ENCODE measurements at regions not wholly inside any gene's neighbourhood (a gene's known extent, or its start where the extent isn't known, plus 50 kb on each side); places are given as distances from the start of the nearest gene placed in this dataset.

- Mint-ChIP-seq H3K36me3 (ENCODE audit: low read depth, unreplicated experiment) (no peaks in the 10 kb centered on the region), H3K9me3 (ENCODE audit: unreplicated experiment) (no peaks in the 10 kb centered on the region), H3K27me3 (ENCODE audit: unreplicated experiment) (no peaks in the 10 kb centered on the region), H3K27ac (ENCODE audit: unreplicated experiment) (no peak overlapping the region), H3K4me3 (ENCODE audit: unreplicated experiment) (no peak overlapping the region), H3K4me1 (ENCODE audit: unreplicated experiment) (no peaks in the 10 kb centered on the region)
- TF ChIP-seq CTCF (IDR thresholded peaks at IDR 0.05; ENCODE audit: unreplicated experiment) = no peak
- DNase-seq (ENCODE audit: low spot score) = no peak
Observed at GRCh38 chr1:55552636-55553035, 337.5 kb upstream of the USP24 start.

- DNase-seq (ENCODE audit: low spot score) = no peak
- Mint-ChIP-seq H3K4me3 (ENCODE audit: unreplicated experiment) (no peak overlapping the region), H3K36me3 (ENCODE audit: low read depth, unreplicated experiment) (no peaks in the 10 kb centered on the region), H3K9me3 (ENCODE audit: unreplicated experiment) (no peaks in the 10 kb centered on the region), H3K27me3 (ENCODE audit: unreplicated experiment) (no peaks in the 10 kb centered on the region), H3K27ac (ENCODE audit: unreplicated experiment) (no peak overlapping the region), H3K4me1 (ENCODE audit: unreplicated experiment) (no peaks in the 10 kb centered on the region)
- no peak for TF ChIP-seq CTCF (IDR thresholded peaks at IDR 0.05; ENCODE audit: unreplicated experiment)
Observed at GRCh38 chr1:55547405-55547804, 332.2 kb upstream of the USP24 start.

- Mint-ChIP-seq H3K27me3 (ENCODE audit: unreplicated experiment) (no peaks in the 10 kb centered on the region), H3K4me1 (ENCODE audit: unreplicated experiment) (no peaks in the 10 kb centered on the region), H3K4me3 (ENCODE audit: unreplicated experiment) (no peak overlapping the region), H3K27ac (ENCODE audit: unreplicated experiment) (no peak overlapping the region), H3K9me3 (ENCODE audit: unreplicated experiment) (no peaks in the 10 kb centered on the region), H3K36me3 (ENCODE audit: low read depth, unreplicated experiment) (no peaks in the 10 kb centered on the region)
- no peak for DNase-seq (ENCODE audit: low spot score)
- TF ChIP-seq CTCF (IDR thresholded peaks at IDR 0.05; ENCODE audit: unreplicated experiment) = no peak
Observed at GRCh38 chr1:55546553-55546952, 331.4 kb upstream of the USP24 start.

- Mint-ChIP-seq H3K4me1 (ENCODE audit: unreplicated experiment) (peaks cover 5% of the 10 kb centered on the region), H3K27ac (ENCODE audit: unreplicated experiment) (no peak overlapping the region), H3K4me3 (ENCODE audit: unreplicated experiment) (no peak overlapping the region), H3K9me3 (ENCODE audit: unreplicated experiment) (no peaks in the 10 kb centered on the region), H3K36me3 (ENCODE audit: low read depth, unreplicated experiment) (no peaks in the 10 kb centered on the region), H3K27me3 (ENCODE audit: unreplicated experiment) (no peaks in the 10 kb centered on the region)
- TF ChIP-seq CTCF (IDR thresholded peaks at IDR 0.05; ENCODE audit: unreplicated experiment) = no peak
- DNase-seq (ENCODE audit: low spot score) = no peak
Observed at GRCh38 chr1:55544826-55545225, 329.7 kb upstream of the USP24 start.

GRCh38 chr1:55542901-55543504 is 327.8 kb upstream of the USP24 start:
- TF ChIP-seq CTCF (IDR thresholded peaks at IDR 0.05; ENCODE audit: unreplicated experiment) = no peak
- Mint-ChIP-seq H3K4me3 (ENCODE audit: unreplicated experiment) (no peak overlapping the region), H3K27ac (ENCODE audit: unreplicated experiment) (no peak overlapping the region), H3K4me1 (ENCODE audit: unreplicated experiment) (peaks cover 5% of the 10 kb centered on the region), H3K9me3 (ENCODE audit: unreplicated experiment) (no peaks in the 10 kb centered on the region), H3K27me3 (ENCODE audit: unreplicated experiment) (peaks cover 1% of the 10 kb centered on the region), H3K36me3 (ENCODE audit: low read depth, unreplicated experiment) (no peaks in the 10 kb centered on the region)
- DNase-seq (ENCODE audit: low spot score) = no peak

All from endothelial cell (in vitro differentiated cells).